GM10248 (cell line): ENCODE measurements at regions not wholly inside any gene's neighbourhood (a gene's known extent, or its start where the extent isn't known, plus 50 kb on each side); places are given as distances from the start of the nearest gene placed in this dataset.

Source experiments
- CTCF ChIA-PET: fragments of 300-600 bp; sonication (Branson Sonifier 250); formaldehyde crosslinking; extraction: SDS; loops from one replicate; lab custom pipeline; 2021; ENCODE audit warnings: antibody characterized with exemption; lab: Yijun Ruan, JAX
- POLR2A ChIA-PET: fragments of 350-650 bp; sonication (Branson Sonifier 250); formaldehyde crosslinking; extraction: SDS; loops from one replicate; lab custom pipeline; 2020; ENCODE audit warnings: antibody characterized with exemption; lab: Yijun Ruan, JAX
- DNase-seq: peaks from one replicate; pipeline ENCODE4 v3.0.0; 2012; ENCODE audit errors: extremely low spot score
- CTCF ChIP-seq: IDR thresholded peaks from 2 replicates; pipeline ENCODE4 v1.5.1; 2012; ENCODE audit warnings: mild to moderate bottlenecking, low read depth; ENCODE audit errors: extremely low read depth, missing control alignments, control extremely low read depth

GRCh38 chr20:59095140-59095539 is 52.6 kb upstream of the PRELID3B start:
- no peak for TF ChIP-seq CTCF
- ChIA-PET POLR2A (no interaction called here), CTCF (interaction anchor here (1.8 to 6.5 kb wide), 4 partner anchors 10 to 360 kb away, joined by 4 to 59 read pairs (median 8); no protein-coding TSS in a partner anchor)
- no peak for DNase-seq

- DNase-seq, result no peak
- ChIA-PET CTCF (interaction anchor here (1.1 to 6.5 kb wide), 4 partner anchors 94 to 361 kb away, joined by 3 to 59 read pairs (median 4); no protein-coding TSS in a partner anchor), POLR2A (no interaction called here)
- no peak for TF ChIP-seq CTCF
Observed at GRCh38 chr20:59094576-59094975, 52.0 kb upstream of the PRELID3B start.
